ENCODE measurements at regions not wholly inside any gene's neighbourhood (a gene's known extent, or its start where the extent isn't known, plus 50 kb on each side); places are given as distances from the start of the nearest gene placed in this dataset.

DNA sequence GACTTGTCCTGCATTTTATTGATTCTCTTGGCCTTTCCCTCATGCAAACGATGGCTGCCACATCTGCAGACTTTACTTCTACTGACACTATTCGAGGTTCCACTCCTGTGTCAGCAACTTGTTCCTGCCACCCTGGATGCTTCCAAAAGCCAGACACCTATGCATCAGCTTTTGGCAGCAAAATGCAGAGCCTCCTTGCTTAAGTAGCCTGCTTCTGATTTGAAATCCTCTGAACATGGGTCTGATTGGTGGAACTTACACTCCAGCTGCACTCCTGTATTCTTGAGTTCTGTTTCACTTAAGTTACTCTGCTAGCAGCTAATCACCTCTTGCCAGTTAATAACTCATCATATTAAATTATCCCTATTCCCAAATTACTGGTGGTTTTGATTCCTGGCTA, 152.1 kb upstream of the FMN2 start:
- TF ChIP-seq, protein P1, sequence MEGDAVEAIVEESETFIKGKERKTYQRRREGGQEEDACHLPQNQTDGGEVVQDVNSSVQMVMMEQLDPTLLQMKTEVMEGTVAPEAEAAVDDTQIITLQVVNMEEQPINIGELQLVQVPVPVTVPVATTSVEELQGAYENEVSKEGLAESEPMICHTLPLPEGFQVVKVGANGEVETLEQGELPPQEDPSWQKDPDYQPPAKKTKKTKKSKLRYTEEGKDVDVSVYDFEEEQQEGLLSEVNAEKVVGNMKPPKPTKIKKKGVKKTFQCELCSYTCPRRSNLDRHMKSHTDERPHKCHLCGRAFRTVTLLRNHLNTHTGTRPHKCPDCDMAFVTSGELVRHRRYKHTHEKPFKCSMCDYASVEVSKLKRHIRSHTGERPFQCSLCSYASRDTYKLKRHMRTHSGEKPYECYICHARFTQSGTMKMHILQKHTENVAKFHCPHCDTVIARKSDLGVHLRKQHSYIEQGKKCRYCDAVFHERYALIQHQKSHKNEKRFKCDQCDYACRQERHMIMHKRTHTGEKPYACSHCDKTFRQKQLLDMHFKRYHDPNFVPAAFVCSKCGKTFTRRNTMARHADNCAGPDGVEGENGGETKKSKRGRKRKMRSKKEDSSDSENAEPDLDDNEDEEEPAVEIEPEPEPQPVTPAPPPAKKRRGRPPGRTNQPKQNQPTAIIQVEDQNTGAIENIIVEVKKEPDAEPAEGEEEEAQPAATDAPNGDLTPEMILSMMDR (conservative IDR thresholded peaks at IDR 0.05), result no peak
- TF ChIP-seq EZH2 (IDR thresholded peaks at IDR 0.05; ENCODE audit: low read depth), result no peak

All from PC-9 (cell line).